GM12878 (cell line): ENCODE measurements at regions not wholly inside any gene's neighbourhood (a gene's known extent, or its start where the extent isn't known, plus 50 kb on each side); places are given as distances from the start of the nearest gene placed in this dataset.

ENCODE experiments used
- ATAC-seq: fragments of 200-7000 bp; cut with Tn5 transposase; 3 replicates; pipeline ENCODE4 v1.9.1; 2020; ENCODE audit warnings: mild to moderate bottlenecking, moderate library complexity
- BruUV-seq: library from RNA; stranded (reverse); fragments of 400-500 nt; replicated peaks from 2 replicates; lab custom pipeline; 2021; lab: Mats Ljungman, UMichigan
- CTCF ChIA-PET: fragments of 300-600 bp; sonication (Branson Sonifier 250); formaldehyde crosslinking; extraction: SDS; loops from one replicate; lab custom pipeline; 2021; ENCODE audit warnings: inconsistent platforms; lab: Yijun Ruan, JAX
- POLR2A ChIA-PET: fragments of 350-600 bp; formaldehyde crosslinking; extraction: SDS; loops from one replicate; lab custom pipeline; 2021; ENCODE audit warnings: inconsistent platforms; lab: Charles Lee
- RAD21 ChIA-PET: fragments of 300-600 bp; sonication (Branson Sonifier 250); formaldehyde crosslinking; loops from one replicate; lab custom pipeline; 2023; ENCODE audit warnings: antibody characterized with exemption; ENCODE audit not compliant: unreplicated experiment; lab: Charles Lee
- SMC1A ChIA-PET: fragments of 300-600 bp; sonication (Branson Sonifier 250); formaldehyde crosslinking; loops from one replicate; lab custom pipeline; 2023; ENCODE audit not compliant: unreplicated experiment, uncharacterized antibody; lab: Charles Lee
- DNase-seq: peaks from one replicate; pipeline ENCODE4 v3.0.0-alpha.2; 2011; ENCODE audit warnings: low read depth, low spot score
- FAIRE-seq: peaks from 3 replicates; lab custom pipeline; 2011; peaks lifted over from hg19 to GRCh38; lab: Jason Lieb, UNC
- H2AFZ ChIP-seq: 2 replicates; pipeline ENCODE4 v1.6.0; 2011; ENCODE audit warnings: low read depth, low read length, control low read depth; ENCODE audit not compliant: control insufficient read depth
- H3K27ac ChIP-seq: 2 replicates; pipeline ENCODE4 v1.5.1; 2011; ENCODE audit warnings: control low read depth; ENCODE audit not compliant: control insufficient read depth, insufficient read depth
- H3K27me3 ChIP-seq, 2 experiments: replicated peaks in 1 of 2; 2 replicates each; pipeline versions ENCODE4 v1.6.0 to v1.6.1; 2011; ENCODE audit warnings: low read length in 1 of 2; ENCODE audit not compliant: control insufficient read depth in 2 of 2, insufficient read depth in 2 of 2
- H3K36me3 ChIP-seq, 2 experiments: 2 replicates each; pipeline ENCODE4 v1.5.1; 2011; ENCODE audit warnings: low read length in 1 of 2; ENCODE audit not compliant: control insufficient read depth in 2 of 2, insufficient read depth in 2 of 2
- H3K4me1 ChIP-seq: 2 replicates; pipeline ENCODE4 v1.6.1; 2011; ENCODE audit warnings: mild to moderate bottlenecking, low read length, moderate library complexity, mixed read lengths; ENCODE audit not compliant: control insufficient read depth, insufficient read depth
- H3K4me2 ChIP-seq: 2 replicates; pipeline ENCODE4 v1.6.0; 2011; ENCODE audit warnings: control low read depth; ENCODE audit not compliant: control insufficient read depth, insufficient read depth
- H3K4me3 ChIP-seq: fragments of 200-600 bp; sonication (generic); 2 replicates; pipeline ENCODE4 v1.5.1; 2016
- H3K79me2 ChIP-seq: 2 replicates; pipeline ENCODE4 v1.6.0; 2011; ENCODE audit warnings: low read length; ENCODE audit not compliant: control insufficient read depth, insufficient read depth
- H3K9ac ChIP-seq: 2 replicates; pipeline ENCODE4 v1.8.0; 2011; ENCODE audit warnings: low read length, control low read depth, mixed read lengths; ENCODE audit not compliant: control insufficient read depth, insufficient read depth
- H3K9me3 ChIP-seq: replicated peaks from 3 replicates; pipeline ENCODE4 v1.5.1; 2011; ENCODE audit warnings: mild to moderate bottlenecking, low read length; ENCODE audit not compliant: control insufficient read depth, insufficient read depth
- H4K20me1 ChIP-seq: 2 replicates; pipeline ENCODE4 v1.6.0; 2011; ENCODE audit not compliant: control insufficient read depth, insufficient read depth
- NFYB ChIP-seq: IDR thresholded peaks from 2 replicates; pipeline ENCODE4 v1.6.1; 2011; ENCODE audit warnings: low read depth, mild to moderate bottlenecking, low read length, improper control_type of control experiment, moderate library complexity; ENCODE audit not compliant: insufficient read depth
- RAD51 ChIP-seq: fragments of 450-650 bp; IDR thresholded peaks from 2 replicates; pipeline ENCODE4 v1.6.1; 2016; ENCODE audit warnings: moderate library complexity, mild to moderate bottlenecking, inconsistent platforms
- RUNX3 ChIP-seq: IDR thresholded peaks from 2 replicates; pipeline ENCODE4 v1.6.1; 2012; ENCODE audit warnings: low read length, inconsistent platforms
- ZNF384 ChIP-seq: IDR thresholded peaks from 2 replicates; pipeline ENCODE4 v1.6.1; 2012; ENCODE audit warnings: low read depth, mild to moderate bottlenecking, low read length, improper control_type of control experiment, borderline replicate concordance
- WGBS: methylation state at CpG from one replicate; pipeline ENCODE4 v1.1.6; 2016; ENCODE audit warnings: low lambda C conversion rate; ENCODE audit not compliant: insufficient replicate concordance, insufficient coverage; ENCODE audit errors: missing lambda C conversion rate; 5-methylcytosine and 5-hydroxymethylcytosine counted together
- in situ Hi-C: fragments of 300-500 bp; cut with MboI; formaldehyde crosslinking; loops from 9 replicates; pipeline ENCODE4 v1.14.3; 2018; ENCODE audit warnings: mixed read lengths
- intact Hi-C: fragments of 100-400 bp; cut with micrococcal nuclease; formaldehyde crosslinking; loops from one replicate; pipeline ENCODE4 v1.14.2; 2022; ENCODE audit not compliant: unreplicated experiment
- TF ChIP-seq, protein P1 (sequence below): fragments of 450-650 bp; IDR thresholded peaks from 2 replicates; pipeline ENCODE4 v1.6.1; 2017; ENCODE audit warnings: antibody characterized with exemption, mild to moderate bottlenecking, moderate library complexity
- TF ChIP-seq, protein P2 (sequence below): fragments of 450-650 bp; IDR thresholded peaks from 2 replicates; pipeline ENCODE4 v1.6.1; 2016; ENCODE audit warnings: mild to moderate bottlenecking
- TF ChIP-seq, protein P3 (sequence below): IDR thresholded peaks from 2 replicates; pipeline ENCODE4 v1.6.1; 2012; ENCODE audit warnings: improper control_type of control experiment, low read depth, low read length; ENCODE audit not compliant: insufficient replicate concordance

DNA sequence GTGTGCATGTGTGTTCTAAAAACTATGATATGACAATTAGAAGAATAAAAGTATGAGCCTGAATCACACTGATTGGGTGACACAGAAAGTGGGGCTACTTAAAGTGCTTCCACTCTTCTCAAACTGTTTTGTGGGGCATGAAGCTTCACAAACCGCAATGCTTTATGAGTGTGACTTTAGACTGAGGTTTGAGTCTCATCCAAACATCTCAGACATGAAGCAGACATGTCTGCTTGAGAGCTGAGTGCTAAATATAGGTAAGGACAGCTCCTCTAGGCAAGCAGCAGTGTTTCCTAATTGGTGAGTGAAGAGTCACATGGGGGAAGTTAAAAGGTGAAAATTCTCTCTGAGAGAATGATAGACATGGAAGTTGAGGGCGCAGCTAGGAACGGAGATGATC, 726.9 kb upstream of the CITED2 start:
- intact Hi-C loops (no loop called here), in situ Hi-C loops (no loop called here)
- ChIA-PET SMC1A (interaction anchor here (1.1 kb wide), 1 partner anchor 13 kb away, joined by 3 read pairs; no protein-coding TSS in a partner anchor), CTCF (interaction anchor here (0.6 to 0.8 kb wide), 2 partner anchors 49 to 489 kb away, joined by 3 to 5 read pairs; no protein-coding TSS in a partner anchor), POLR2A (no interaction called here), RAD21 (interaction anchor here (0.6 kb wide), 1 partner anchor 197 kb away, joined by 3 read pairs; no protein-coding TSS in a partner anchor)
- H3K4me3 ChIP-seq = no peak overlapping the region
- H3K36me3 ChIP-seq = no peaks in the 10 kb centered on the region
- BruUV-seq = no TSS peak
- H3K4me1 ChIP-seq = no peaks in the 10 kb centered on the region
- DNase-seq (no peak), FAIRE-seq (no peak), ATAC-seq (peak; percentile 31; the same call in 2 of the 3 replicates)
- no peak overlapping the region for H3K27ac ChIP-seq
- H3K27me3 ChIP-seq = no peaks in the 10 kb centered on the region
- no peaks in the 10 kb centered on the region for H4K20me1 ChIP-seq
- H3K4me2 ChIP-seq = no peak overlapping the region
- no peaks in the 10 kb centered on the region for H3K79me2 ChIP-seq
- H2AFZ ChIP-seq = no peak overlapping the region
- WGBS = 74% methylated on average over 3 of the region's 3 CpGs
- TF ChIP-seq RUNX3 (peak; percentile 60), NFYB (0 out of 2 replicates have a peak, but pooled peaks have one; percentile 33)
- TF ChIP-seq, protein P1, sequence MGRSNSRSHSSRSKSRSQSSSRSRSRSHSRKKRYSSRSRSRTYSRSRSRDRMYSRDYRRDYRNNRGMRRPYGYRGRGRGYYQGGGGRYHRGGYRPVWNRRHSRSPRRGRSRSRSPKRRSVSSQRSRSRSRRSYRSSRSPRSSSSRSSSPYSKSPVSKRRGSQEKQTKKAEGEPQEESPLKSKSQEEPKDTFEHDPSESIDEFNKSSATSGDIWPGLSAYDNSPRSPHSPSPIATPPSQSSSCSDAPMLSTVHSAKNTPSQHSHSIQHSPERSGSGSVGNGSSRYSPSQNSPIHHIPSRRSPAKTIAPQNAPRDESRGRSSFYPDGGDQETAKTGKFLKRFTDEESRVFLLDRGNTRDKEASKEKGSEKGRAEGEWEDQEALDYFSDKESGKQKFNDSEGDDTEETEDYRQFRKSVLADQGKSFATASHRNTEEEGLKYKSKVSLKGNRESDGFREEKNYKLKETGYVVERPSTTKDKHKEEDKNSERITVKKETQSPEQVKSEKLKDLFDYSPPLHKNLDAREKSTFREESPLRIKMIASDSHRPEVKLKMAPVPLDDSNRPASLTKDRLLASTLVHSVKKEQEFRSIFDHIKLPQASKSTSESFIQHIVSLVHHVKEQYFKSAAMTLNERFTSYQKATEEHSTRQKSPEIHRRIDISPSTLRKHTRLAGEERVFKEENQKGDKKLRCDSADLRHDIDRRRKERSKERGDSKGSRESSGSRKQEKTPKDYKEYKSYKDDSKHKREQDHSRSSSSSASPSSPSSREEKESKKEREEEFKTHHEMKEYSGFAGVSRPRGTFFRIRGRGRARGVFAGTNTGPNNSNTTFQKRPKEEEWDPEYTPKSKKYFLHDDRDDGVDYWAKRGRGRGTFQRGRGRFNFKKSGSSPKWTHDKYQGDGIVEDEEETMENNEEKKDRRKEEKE = no peak
- H3K9me3 ChIP-seq = no peaks in the 10 kb centered on the region
- no peak overlapping the region for H3K9ac ChIP-seq

DNA sequence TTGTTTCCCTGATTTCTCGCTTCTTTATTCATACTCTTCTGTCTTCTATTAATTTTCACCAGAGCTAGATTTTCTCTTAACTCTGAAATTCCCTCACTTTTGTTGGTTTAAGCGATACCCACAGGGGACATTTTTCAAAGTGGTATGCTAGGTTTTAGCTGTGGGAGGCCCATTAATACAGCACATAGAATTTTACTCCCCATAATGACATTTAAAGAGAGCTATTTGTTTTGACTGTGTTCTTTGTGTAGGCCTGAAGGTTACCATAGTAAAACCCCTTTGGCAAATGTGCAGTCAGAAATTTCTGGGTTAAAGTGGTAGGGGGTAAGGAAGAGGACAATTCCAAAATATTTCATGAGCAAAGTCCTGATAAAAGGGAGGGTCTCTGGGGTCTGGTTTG, 721.1 kb upstream of the CITED2 start:
- Histone ChIP-seq H2AFZ (no peak overlapping the region), H3K9me3 (no peaks in the 10 kb centered on the region), H3K4me2 (no peak overlapping the region), H3K79me2 (no peaks in the 10 kb centered on the region), H3K27me3 (no peaks in the 10 kb centered on the region), H3K9ac (no peak overlapping the region), H3K27ac (no peak overlapping the region), H3K36me3 (no peaks in the 10 kb centered on the region), H3K4me1 (no peaks in the 10 kb centered on the region), H4K20me1 (no peaks in the 10 kb centered on the region), H3K4me3 (no peak overlapping the region)
- ATAC-seq (no peak), FAIRE-seq (no peak), DNase-seq (no peak)
- RAD21 ChIA-PET = no interaction called here
- CTCF ChIA-PET = interaction anchor here (0.7 to 1.0 kb wide), 3 partner anchors 10 to 62 kb away, joined by 3 read pairs; no protein-coding TSS in a partner anchor
- WGBS = 0% methylated on average over 2 of the region's 2 CpGs
- SMC1A ChIA-PET = interaction anchor here (0.9 to 1.9 kb wide), 3 partner anchors 10 to 43 kb away, joined by 3 to 5 read pairs (median 4); no protein-coding TSS in a partner anchor
- in situ Hi-C loops = no loop called here
- BruUV-seq = no TSS peak
- POLR2A ChIA-PET = no interaction called here
- intact Hi-C loops = no loop called here
- TF ChIP-seq RAD51 (no peak), ZNF384 (no peak), RUNX3 (no peak)
- TF ChIP-seq, protein P2, sequence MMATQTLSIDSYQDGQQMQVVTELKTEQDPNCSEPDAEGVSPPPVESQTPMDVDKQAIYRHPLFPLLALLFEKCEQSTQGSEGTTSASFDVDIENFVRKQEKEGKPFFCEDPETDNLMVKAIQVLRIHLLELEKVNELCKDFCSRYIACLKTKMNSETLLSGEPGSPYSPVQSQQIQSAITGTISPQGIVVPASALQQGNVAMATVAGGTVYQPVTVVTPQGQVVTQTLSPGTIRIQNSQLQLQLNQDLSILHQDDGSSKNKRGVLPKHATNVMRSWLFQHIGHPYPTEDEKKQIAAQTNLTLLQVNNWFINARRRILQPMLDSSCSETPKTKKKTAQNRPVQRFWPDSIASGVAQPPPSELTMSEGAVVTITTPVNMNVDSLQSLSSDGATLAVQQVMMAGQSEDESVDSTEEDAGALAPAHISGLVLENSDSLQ = no peak
- TF ChIP-seq, protein P3, sequence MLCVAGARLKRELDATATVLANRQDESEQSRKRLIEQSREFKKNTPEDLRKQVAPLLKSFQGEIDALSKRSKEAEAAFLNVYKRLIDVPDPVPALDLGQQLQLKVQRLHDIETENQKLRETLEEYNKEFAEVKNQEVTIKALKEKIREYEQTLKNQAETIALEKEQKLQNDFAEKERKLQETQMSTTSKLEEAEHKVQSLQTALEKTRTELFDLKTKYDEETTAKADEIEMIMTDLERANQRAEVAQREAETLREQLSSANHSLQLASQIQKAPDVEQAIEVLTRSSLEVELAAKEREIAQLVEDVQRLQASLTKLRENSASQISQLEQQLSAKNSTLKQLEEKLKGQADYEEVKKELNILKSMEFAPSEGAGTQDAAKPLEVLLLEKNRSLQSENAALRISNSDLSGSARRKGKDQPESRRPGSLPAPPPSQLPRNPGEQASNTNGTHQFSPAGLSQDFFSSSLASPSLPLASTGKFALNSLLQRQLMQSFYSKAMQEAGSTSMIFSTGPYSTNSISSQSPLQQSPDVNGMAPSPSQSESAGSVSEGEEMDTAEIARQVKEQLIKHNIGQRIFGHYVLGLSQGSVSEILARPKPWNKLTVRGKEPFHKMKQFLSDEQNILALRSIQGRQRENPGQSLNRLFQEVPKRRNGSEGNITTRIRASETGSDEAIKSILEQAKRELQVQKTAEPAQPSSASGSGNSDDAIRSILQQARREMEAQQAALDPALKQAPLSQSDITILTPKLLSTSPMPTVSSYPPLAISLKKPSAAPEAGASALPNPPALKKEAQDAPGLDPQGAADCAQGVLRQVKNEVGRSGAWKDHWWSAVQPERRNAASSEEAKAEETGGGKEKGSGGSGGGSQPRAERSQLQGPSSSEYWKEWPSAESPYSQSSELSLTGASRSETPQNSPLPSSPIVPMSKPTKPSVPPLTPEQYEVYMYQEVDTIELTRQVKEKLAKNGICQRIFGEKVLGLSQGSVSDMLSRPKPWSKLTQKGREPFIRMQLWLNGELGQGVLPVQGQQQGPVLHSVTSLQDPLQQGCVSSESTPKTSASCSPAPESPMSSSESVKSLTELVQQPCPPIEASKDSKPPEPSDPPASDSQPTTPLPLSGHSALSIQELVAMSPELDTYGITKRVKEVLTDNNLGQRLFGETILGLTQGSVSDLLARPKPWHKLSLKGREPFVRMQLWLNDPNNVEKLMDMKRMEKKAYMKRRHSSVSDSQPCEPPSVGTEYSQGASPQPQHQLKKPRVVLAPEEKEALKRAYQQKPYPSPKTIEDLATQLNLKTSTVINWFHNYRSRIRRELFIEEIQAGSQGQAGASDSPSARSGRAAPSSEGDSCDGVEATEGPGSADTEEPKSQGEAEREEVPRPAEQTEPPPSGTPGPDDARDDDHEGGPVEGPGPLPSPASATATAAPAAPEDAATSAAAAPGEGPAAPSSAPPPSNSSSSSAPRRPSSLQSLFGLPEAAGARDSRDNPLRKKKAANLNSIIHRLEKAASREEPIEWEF = no peak
